Activated CD4-positive, alpha-beta memory T cell treated with anti-CD3 and anti-CD28 coated beads, Interleukin-2, amount 10 ng/mL, durations not matched to agents 7 days and 5 days (primary cell): ENCODE measurements at regions not wholly inside any gene's neighbourhood (a gene's known extent, or its start where the extent isn't known, plus 50 kb on each side); places are given as distances from the start of the nearest gene placed in this dataset.

Experiments
- CTCF ChIA-PET: fragments of 350-600 bp; sonication (Branson Sonifier 250); formaldehyde crosslinking; loops from one replicate; lab custom pipeline; 2021; ENCODE audit warnings: antibody characterized with exemption, inconsistent platforms; lab: Charles Lee
- POLR2A ChIA-PET: fragments of 350-600 bp; sonication (Branson Sonifier 250); formaldehyde crosslinking; loops from one replicate; lab custom pipeline; 2021; ENCODE audit warnings: antibody characterized with exemption; lab: Charles Lee
- DNase-seq: peaks from one replicate; pipeline ENCODE4 v3.0.0-alpha.2; 2020
- H3K27ac Mint-ChIP-seq: one replicate; pipeline ENCODE4 v1.8.0; 2021; ENCODE audit warnings: mild to moderate bottlenecking, mixed read lengths
- H3K27me3 Mint-ChIP-seq: one replicate; pipeline ENCODE4 v1.8.0; 2021; ENCODE audit warnings: mixed read lengths
- H3K36me3 Mint-ChIP-seq: one replicate; pipeline ENCODE4 v1.8.0; 2021; ENCODE audit warnings: low read depth, mixed read lengths
- H3K4me1 Mint-ChIP-seq: one replicate; pipeline ENCODE4 v1.8.0; 2021; ENCODE audit warnings: mixed read lengths
- H3K4me3 Mint-ChIP-seq: one replicate; pipeline ENCODE4 v1.8.0; 2021; ENCODE audit warnings: mild to moderate bottlenecking, mixed read lengths
- H3K9me3 Mint-ChIP-seq: one replicate; pipeline ENCODE4 v1.8.0; 2021; ENCODE audit warnings: mixed read lengths

GRCh38 chr20:55565096-55565773 is 440.1 kb downstream of the CBLN4 start:
- H3K36me3 Mint-ChIP-seq = no peaks in the 10 kb centered on the region
- H3K9me3 Mint-ChIP-seq = peaks cover 9% of the 10 kb centered on the region
- H3K4me1 Mint-ChIP-seq = no peaks in the 10 kb centered on the region
- H3K4me3 Mint-ChIP-seq = no peak overlapping the region
- POLR2A ChIA-PET = no interaction called here
- H3K27me3 Mint-ChIP-seq = no peaks in the 10 kb centered on the region
- DNase-seq = no peak
- no peak overlapping the region for H3K27ac Mint-ChIP-seq
- CTCF ChIA-PET = no interaction called here

GRCh38 chr20:55561259-55561658 is 444.1 kb downstream of the CBLN4 start:
- Mint-ChIP-seq H3K4me3 (no peak overlapping the region), H3K27ac (no peak overlapping the region), H3K4me1 (no peaks in the 10 kb centered on the region), H3K27me3 (no peaks in the 10 kb centered on the region), H3K36me3 (no peaks in the 10 kb centered on the region), H3K9me3 (peaks cover 10% of the 10 kb centered on the region)
- POLR2A ChIA-PET = no interaction called here
- CTCF ChIA-PET = no interaction called here
- no peak for DNase-seq

- DNase-seq = no peak
- Mint-ChIP-seq H3K9me3 (peaks cover 14% of the 10 kb centered on the region), H3K27me3 (no peaks in the 10 kb centered on the region), H3K4me1 (no peaks in the 10 kb centered on the region), H3K4me3 (no peak overlapping the region), H3K36me3 (no peaks in the 10 kb centered on the region), H3K27ac (no peak overlapping the region)
- ChIA-PET POLR2A (no interaction called here), CTCF (no interaction called here)
Measured at GRCh38 chr20:55557191-55557590, 448.1 kb downstream of the CBLN4 start.

GRCh38 chr20:55555075-55555650 is 450.2 kb downstream of the CBLN4 start:
- no peaks in the 10 kb centered on the region for H3K4me1 Mint-ChIP-seq
- no peak overlapping the region for H3K4me3 Mint-ChIP-seq
- H3K36me3 Mint-ChIP-seq = no peaks in the 10 kb centered on the region
- H3K27ac Mint-ChIP-seq = no peak overlapping the region
- ChIA-PET CTCF (no interaction called here), POLR2A (no interaction called here)
- H3K27me3 Mint-ChIP-seq = no peaks in the 10 kb centered on the region
- no peak for DNase-seq
- peaks cover 17% of the 10 kb centered on the region for H3K9me3 Mint-ChIP-seq

- DNase-seq = no peak
Measured at GRCh38 chr20:55544638-55545037, 460.7 kb downstream of the CBLN4 start.

GRCh38 chr20:55540486-55540885 is 464.8 kb downstream of the CBLN4 start:
- Mint-ChIP-seq H3K4me1 (no peaks in the 10 kb centered on the region), H3K36me3 (no peaks in the 10 kb centered on the region), H3K4me3 (no peak overlapping the region), H3K9me3 (peaks cover 15% of the 10 kb centered on the region), H3K27ac (no peak overlapping the region), H3K27me3 (no peaks in the 10 kb centered on the region)
- ChIA-PET CTCF (no interaction called here), POLR2A (no interaction called here)
- no peak for DNase-seq

More at GRCh38 chr20:55544638-55545037, 460.7 kb downstream of the CBLN4 start:
- Mint-ChIP-seq H3K36me3 (no peaks in the 10 kb centered on the region), H3K4me3 (no peak overlapping the region), H3K27me3 (no peaks in the 10 kb centered on the region), H3K27ac (no peak overlapping the region), H3K9me3 (peaks cover 14% of the 10 kb centered on the region), H3K4me1 (no peaks in the 10 kb centered on the region)
- CTCF ChIA-PET = no interaction called here
- POLR2A ChIA-PET = no interaction called here

GRCh38 chr20:55540013-55540412 is 465.3 kb downstream of the CBLN4 start:
- POLR2A ChIA-PET = no interaction called here
- no peaks in the 10 kb centered on the region for H3K4me1 Mint-ChIP-seq
- H3K4me3 Mint-ChIP-seq = no peak overlapping the region
- no peaks in the 10 kb centered on the region for H3K27me3 Mint-ChIP-seq
- CTCF ChIA-PET = no interaction called here
- no peak overlapping the region for H3K27ac Mint-ChIP-seq
- DNase-seq = no peak
- no peaks in the 10 kb centered on the region for H3K36me3 Mint-ChIP-seq
- H3K9me3 Mint-ChIP-seq = peaks cover 13% of the 10 kb centered on the region

GRCh38 chr20:55538261-55538908 is 466.9 kb downstream of the CBLN4 start:
- Mint-ChIP-seq H3K27me3 (no peaks in the 10 kb centered on the region), H3K4me1 (no peaks in the 10 kb centered on the region), H3K36me3 (no peaks in the 10 kb centered on the region), H3K9me3 (peaks cover 17% of the 10 kb centered on the region), H3K4me3 (no peak overlapping the region), H3K27ac (no peak overlapping the region)
- POLR2A ChIA-PET = no interaction called here
- CTCF ChIA-PET = no interaction called here
- no peak for DNase-seq

- CTCF ChIA-PET = no interaction called here
- Mint-ChIP-seq H3K4me3 (no peak overlapping the region), H3K4me1 (no peaks in the 10 kb centered on the region), H3K27me3 (no peaks in the 10 kb centered on the region), H3K9me3 (peaks cover 23% of the 10 kb centered on the region), H3K36me3 (no peaks in the 10 kb centered on the region), H3K27ac (no peak overlapping the region)
- no peak for DNase-seq
- POLR2A ChIA-PET = no interaction called here
Measured at GRCh38 chr20:55535366-55535765, 470.0 kb downstream of the CBLN4 start.

GRCh38 chr20:55533632-55534031 is 471.7 kb downstream of the CBLN4 start:
- no peak overlapping the region for H3K4me3 Mint-ChIP-seq
- CTCF ChIA-PET = no interaction called here
- no peak overlapping the region for H3K27ac Mint-ChIP-seq
- H3K36me3 Mint-ChIP-seq = no peaks in the 10 kb centered on the region
- H3K27me3 Mint-ChIP-seq = no peaks in the 10 kb centered on the region
- H3K9me3 Mint-ChIP-seq = peaks cover 23% of the 10 kb centered on the region
- no peaks in the 10 kb centered on the region for H3K4me1 Mint-ChIP-seq
- no peak for DNase-seq
- POLR2A ChIA-PET = no interaction called here

GRCh38 chr20:55530763-55531162 is 474.6 kb downstream of the CBLN4 start:
- Mint-ChIP-seq H3K27ac (no peak overlapping the region), H3K4me1 (no peaks in the 10 kb centered on the region), H3K9me3 (peaks cover 26% of the 10 kb centered on the region), H3K27me3 (no peaks in the 10 kb centered on the region), H3K4me3 (no peak overlapping the region), H3K36me3 (no peaks in the 10 kb centered on the region)
- no peak for DNase-seq
- ChIA-PET CTCF (no interaction called here), POLR2A (no interaction called here)

GRCh38 chr20:55528482-55528881 is 476.8 kb downstream of the CBLN4 start:
- no peak for DNase-seq
- POLR2A ChIA-PET = no interaction called here
- Mint-ChIP-seq H3K27ac (no peak overlapping the region), H3K36me3 (no peaks in the 10 kb centered on the region), H3K27me3 (no peaks in the 10 kb centered on the region), H3K4me1 (no peaks in the 10 kb centered on the region), H3K9me3 (peaks cover 19% of the 10 kb centered on the region), H3K4me3 (no peak overlapping the region)
- CTCF ChIA-PET = no interaction called here

- Mint-ChIP-seq H3K36me3 (no peaks in the 10 kb centered on the region), H3K27me3 (no peaks in the 10 kb centered on the region), H3K4me3 (no peak overlapping the region), H3K9me3 (peaks cover 11% of the 10 kb centered on the region), H3K27ac (no peak overlapping the region), H3K4me1 (no peaks in the 10 kb centered on the region)
- DNase-seq = no peak
- CTCF ChIA-PET = no interaction called here
- POLR2A ChIA-PET = no interaction called here
Measured at GRCh38 chr20:55522296-55522815, 483.0 kb downstream of the CBLN4 start.
